Stimulated activated CD4-positive, alpha-beta T cell treated with anti-CD3 and anti-CD28 coated beads, Interleukin-4, amount 100 ng/mL, for 24 hours (primary cell): ENCODE measurements at regions not wholly inside any gene's neighbourhood (a gene's known extent, or its start where the extent isn't known, plus 50 kb on each side); places are given as distances from the start of the nearest gene placed in this dataset.
"Not testable (repeated sequence)": the region's sequence is repeated elsewhere in the genome, so short reads cannot be mapped to it uniquely, and the experiment has no call there.

Experiments used
- DNase-seq: peaks from one replicate; pipeline ENCODE4 v3.0.0-alpha.2; 2020

DNA sequence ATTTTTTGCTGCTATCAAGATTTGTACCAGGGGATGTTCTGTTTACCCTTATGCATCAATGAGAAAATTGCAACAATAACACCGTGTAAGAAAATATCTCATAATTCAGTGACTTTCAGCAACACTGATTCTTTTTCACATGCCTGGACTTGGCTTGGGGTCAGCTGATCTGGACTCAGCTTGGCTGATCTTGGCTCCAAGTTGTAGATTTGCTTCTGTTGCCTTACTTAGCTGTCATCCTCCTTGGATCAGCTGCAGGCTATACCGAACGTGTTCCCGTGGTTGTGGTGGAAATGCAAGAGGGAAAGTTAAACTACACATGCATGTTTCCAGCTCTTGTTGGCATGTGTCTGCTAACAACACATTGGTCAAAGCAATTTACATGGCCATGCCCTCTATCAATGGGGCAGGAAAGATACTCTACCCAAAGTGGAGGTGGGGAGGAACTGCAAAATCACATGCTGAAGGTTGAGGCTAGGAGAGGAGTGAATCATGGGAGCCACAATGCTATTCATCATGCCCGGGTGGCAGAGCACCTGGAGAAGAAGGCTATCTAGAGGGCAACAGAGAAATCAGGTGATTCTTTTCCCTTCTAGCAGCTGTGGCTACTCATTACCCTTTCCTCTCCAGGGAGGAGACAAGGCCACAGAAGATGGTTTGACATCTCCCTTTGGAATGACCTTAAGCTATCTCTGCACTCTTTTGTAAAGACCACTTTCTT is 1276.3 kb upstream of the AUTS2 start:
- no peak for DNase-seq

DNA sequence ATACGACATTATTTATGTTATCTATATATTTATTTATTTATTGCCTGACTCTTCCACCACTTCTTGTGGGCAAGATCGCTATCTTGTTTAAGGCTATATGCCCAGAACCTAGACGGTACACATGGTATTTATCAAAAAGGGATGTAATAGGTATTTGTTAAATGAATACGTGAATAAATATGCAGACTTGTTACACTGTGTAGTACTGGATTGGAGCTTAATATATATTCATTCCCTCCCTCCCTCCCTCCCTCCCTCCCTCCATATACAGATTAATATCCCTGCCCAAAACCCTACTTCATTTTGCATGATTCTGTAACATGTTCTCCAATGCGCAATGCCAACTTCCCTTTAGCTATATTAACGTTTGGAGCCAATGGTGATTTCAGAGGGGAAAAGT is 1273.7 kb upstream of the AUTS2 start:
- DNase-seq: no peak

DNA sequence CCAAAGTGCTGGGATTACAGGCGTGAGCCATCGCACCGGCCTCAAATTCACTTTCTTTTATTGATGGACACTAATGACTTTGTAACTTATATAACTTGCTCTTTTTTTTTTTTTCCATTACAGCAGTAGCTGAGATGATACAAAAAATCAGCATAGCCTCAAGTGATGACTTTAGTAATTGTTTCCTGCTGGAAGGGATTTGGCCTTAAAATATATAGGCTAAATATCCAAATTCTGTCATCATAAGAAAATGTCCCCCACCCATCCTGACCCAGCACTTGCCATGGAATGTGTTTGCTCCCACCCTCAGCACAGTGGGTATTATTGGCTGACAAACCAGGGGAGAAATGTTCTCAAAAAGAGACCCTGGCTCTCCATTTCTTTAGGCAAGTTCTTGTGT is 1264.1 kb upstream of the AUTS2 start:
- no peak for DNase-seq

DNA sequence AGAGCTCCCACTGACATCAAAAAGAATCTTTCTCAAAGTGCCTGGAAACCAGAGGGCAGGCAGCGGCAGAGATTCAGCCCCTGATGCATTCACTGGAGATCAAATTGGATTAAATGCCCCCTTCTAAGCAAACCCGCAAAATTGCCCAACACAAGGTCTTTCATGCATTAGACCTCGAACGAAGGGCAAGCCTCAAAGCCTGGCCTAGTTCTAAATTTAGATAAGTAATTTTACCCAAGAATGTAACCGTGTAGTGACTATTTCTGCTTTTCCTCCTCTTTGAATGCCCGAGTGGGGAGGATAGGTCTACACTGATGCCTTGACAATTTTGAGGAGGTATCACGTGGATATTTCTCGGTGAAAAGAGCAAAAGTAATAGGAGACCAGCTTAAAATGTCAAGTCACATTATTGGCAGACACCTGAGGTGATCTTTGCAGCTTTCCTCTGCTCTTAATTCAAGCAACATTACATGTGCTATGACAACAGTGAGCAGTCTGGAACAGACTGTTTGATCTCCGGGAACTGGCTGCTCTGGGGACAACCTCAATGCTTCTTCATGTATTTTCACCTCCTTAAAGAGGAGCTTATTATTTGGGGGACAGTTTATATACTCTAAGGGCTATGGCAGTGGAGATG is 1263.5 kb upstream of the AUTS2 start:
- DNase-seq: no peak

DNA sequence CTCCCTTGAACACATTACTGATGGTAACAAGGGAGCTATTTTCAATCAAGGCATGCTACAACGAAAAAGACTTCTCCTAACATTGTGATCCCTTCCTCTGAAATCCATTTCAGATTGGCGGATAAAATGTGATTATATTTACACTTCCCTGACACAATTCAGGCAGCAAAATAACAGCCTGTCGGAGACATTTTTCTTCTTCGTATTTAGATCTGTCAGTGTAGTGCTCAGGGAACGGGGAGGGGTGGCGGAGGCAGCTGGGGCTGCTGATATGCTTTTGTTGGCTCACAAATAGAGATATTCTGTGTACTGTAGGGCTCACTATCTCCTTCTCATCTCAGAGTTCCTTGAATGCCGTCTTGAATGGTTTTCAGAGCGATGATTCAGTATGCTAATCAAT is 1261.7 kb upstream of the AUTS2 start:
- no peak for DNase-seq

DNA sequence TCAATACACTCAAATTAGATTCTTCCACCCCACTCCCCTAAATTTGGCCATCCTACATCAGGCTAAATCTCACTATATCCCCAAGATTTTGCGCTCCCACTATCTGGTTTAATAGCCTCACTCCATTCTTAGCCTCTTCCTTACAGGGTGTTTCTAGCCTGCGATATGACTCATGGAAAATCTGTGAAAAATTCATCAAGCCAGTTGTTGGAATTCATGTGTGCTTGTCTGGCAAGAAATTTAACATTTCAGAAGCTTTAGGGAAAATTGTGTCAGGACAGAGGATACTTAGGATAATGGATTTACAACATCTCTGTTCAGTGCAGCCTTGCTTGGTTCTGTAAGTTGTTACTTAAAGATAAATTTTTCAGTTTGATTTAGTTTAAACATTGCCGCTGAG is 1249.9 kb upstream of the AUTS2 start:
- no peak for DNase-seq

DNA sequence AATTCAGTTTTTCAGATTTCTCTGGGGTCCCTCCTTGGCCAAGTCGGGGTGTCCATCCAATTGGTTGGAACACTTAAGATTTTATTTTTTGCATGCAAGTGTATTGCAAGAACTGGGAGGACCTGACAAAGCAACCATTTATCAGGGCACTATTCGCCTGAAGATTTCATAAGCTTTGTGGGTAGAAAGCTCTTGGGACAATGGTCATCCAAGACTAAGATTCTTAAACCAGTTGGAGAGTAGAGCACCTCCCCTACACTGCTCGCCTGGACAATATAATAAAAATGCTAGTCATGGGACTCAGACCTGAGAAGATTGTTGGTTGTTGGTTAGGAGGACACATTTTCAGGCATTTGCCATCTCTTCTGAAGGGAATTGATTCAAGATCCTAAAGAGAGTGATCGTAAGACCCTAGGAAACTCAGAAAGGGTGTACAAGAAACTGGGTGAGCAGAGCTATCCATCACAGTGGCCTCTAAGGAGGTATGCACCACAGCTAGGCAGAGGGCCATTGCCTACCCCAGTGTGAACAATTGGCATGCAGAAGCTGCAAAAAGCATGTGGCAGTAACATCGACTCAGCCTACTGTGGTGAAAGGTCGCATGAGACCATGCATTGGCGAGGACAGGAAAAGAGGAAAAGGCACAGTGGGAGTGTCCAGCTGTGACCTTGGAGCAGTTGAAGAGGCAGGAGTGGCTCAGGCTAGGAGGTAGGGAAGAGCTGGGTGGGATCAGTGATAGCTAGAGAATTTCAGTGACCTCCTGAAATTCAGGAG is 1235.3 kb upstream of the AUTS2 start:
- no peak for DNase-seq

DNA sequence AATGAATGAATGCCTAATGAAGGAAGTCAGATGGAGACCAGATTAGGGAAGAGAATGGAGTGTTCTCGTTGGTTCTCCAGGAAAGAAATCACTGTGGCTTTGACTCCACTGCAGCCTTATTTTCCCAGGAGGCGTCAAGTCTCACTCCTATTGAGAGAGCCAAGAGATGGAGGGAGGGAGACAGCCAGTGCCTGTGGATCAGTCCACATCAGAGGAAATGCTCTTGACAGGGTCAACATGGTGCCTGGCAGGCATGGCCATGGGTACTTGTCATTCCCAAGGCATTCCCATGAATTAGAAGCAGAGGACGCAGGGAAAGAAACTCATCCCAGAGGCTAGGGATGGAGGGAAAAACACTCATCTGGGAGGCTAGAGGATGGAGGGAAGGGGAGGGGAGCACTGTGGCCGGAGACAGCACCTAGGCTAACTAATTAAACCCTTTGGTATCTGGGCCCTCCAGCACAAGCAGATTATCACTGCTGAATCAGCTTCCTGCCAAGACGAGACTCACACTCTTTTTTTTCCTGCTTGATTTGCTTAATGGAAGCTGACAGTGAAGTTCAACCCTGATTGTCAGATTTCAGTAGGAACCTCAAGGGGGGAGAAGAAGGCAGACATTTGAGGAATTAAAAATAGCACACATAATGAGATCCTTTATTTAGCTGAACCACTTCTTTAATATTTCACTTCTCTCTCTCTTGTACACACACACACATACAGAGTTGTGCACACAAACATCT is 1233.2 kb upstream of the AUTS2 start:
- no peak for DNase-seq

DNA sequence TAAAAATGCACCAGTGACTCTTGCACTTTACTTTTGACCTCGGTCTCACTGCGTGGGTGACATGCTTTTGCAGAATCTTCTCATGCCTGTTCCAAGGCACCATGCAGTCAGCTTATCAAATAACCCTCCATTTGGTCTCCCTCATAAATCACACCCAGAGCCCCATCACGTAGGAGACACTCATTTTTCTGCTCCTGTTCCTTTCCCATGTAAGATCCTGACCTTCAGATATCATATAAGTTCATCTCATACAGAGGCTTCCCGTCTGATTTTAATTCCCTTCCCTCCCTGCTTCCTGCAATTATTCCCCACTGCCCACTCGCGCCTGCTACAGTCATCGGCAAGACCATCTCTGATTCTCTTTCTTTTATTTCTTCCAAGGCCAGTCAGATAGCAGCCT is 1226.3 kb upstream of the AUTS2 start:
- DNase-seq: no peak

DNA sequence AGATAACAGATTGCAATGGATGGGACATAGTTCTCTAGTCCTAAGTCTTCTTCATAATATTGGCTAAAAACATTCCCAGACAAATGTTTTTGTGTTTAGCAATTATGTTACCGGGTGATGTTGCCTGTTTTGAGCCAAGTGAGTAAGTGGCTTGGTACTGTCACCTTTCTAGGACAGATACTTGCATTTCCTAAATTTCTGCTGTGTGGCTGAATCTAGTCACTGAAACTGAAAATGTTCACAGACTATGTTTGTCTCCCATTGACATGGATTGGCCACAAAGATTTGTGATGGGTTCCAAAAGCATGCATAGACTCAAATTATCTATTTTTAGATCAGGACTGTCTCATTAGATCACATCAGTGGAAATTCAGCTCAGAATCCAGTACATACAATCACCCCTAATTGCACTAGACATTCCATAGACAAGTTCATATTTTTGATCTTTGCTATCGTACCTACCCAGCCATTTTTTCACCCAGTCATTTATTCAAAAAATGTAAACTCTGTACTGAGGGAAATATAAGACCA is 1222.1 kb upstream of the AUTS2 start:
- DNase-seq: no peak

DNA sequence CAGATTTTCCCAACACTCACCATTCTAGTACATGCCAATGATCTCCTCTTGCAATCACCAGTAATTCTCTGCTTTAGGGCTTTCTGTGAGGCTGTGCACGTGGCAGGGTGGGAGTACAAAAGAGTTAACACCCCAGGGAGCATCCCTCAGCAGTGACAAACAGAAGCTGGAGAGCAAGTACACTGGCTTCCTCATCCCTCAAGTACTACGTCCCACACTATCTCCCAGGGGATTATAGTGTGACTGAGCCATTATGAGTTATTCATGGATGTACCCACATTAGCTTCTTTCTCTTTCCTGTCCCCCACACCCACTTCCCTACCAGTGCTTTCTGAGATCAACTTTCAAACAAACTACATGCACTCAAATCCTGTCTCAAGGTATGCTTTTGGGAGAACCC is 1216.5 kb upstream of the AUTS2 start:
- DNase-seq: no peak

DNA sequence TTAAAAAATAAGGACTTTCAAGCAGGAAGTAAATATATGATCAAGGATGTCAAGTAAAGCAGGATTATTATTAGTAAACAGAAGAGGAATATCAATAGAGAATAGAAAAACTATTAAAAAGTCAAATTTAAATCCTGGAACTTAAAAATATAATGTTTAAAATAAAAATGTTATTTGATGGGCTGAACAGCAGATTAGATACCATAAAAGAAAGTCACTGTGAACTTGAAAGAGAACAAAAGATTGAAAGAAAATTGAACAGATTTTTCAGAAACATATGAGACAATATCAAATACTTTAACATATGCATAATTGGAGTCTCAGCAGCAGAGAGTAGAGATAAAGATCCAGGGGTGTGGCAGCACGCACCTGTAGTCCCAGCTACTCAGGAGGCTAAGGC is 1213.7 kb upstream of the AUTS2 start:
- no peak for DNase-seq

DNA sequence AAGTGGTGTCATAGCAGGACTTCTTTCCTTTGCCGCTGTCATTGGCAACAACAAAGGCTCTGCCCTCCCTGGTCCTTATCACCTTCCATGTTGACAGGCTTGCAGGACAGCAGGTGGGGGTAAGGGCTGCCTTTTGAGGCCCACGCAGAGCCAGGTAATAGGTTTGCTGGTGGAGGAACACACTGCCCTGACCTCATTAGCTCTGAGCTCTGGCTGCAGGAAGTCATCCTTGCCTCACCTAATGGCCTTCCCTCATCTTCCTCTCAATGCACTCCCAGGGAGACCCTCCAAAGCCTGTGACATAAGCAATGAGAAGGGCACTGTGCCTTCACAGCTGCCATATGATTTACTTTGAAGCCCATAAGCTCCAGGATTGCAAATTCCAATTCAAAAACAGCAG is 1205.2 kb upstream of the AUTS2 start:
- no peak for DNase-seq

DNA sequence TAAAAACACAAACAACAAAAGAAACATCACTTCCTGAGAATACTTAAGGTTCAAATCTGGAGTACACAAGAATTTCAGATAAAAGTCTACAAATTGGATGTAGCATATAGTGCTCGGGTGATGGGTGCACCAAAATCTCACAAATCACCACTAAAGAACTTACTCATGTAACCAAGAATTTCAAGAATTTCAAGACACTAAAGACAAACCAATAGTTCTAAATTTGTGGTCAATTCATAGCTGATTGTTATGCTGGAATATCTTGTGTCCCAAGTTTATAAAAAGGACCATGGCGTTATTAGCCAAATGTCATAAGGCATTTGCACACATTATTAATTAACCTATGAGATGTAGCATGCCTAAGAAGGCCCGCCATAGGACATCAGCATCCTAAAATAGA is 1204.1 kb upstream of the AUTS2 start:
- no peak for DNase-seq

DNA sequence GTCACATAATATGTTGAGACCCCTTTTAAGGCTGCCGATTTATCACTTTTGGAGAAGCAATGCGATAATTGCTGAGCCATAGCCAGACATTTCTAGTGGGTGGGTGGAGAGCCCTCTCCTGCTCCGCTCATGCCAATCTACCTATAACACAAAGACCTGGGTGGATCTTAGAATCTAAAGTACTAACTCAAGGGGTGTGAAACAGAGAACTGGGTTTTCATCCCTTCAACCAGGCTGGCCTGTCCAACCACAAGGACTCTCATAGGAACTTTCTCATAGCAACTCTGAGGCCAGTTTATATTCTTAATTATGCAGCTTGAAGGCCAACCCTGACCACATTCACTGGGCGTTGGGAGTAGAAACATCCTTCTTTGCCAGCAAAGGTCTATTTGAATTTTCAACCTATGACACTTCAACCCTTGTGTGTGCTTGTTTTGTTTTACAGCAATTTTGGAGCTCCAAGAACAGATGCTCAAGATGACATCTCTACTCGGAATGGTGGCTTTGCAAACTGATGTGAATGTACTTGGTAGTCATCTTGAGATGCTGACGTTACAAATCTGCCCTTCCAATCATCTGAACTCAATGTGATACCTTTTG is 1198.2 kb upstream of the AUTS2 start:
- DNase-seq: no peak

DNA sequence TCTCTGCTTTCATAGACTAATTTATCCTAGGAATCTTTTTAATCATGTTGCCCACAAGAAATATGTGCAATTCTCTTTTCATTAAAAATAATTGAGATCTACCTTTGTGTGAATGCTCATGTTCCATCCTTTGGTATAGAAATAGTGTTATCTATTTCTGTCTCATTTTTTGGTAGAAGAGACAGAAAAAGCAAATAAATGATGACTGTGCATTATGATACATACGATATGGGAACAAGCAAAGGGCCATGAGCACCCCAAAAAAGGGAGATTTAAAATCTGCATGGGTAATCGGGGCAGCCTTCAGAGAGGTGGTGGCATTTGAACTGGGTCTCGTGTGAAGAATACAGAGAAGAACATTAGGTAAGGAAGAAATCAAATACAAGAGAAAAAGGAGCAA is 1197.5 kb upstream of the AUTS2 start:
- no peak for DNase-seq

DNA sequence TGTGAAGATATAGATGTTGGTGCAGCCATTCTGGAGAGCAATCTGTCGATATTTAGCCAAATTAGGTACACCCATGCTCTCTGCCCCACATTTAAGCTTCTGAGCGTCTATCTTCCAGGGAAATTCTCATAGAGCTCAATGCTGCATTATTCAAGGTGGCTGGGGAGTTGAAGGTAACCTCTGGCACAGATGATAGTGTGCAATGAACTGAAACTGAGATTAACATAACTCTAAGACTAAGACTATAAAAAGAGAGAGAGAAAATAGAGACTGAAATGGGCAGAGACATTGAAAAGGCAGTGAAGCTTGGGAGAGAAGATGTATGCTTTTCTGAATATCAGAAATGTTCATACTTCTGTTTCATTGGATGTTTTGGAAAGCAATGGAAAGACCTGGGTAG is 1197.0 kb upstream of the AUTS2 start:
- DNase-seq: no peak

DNA sequence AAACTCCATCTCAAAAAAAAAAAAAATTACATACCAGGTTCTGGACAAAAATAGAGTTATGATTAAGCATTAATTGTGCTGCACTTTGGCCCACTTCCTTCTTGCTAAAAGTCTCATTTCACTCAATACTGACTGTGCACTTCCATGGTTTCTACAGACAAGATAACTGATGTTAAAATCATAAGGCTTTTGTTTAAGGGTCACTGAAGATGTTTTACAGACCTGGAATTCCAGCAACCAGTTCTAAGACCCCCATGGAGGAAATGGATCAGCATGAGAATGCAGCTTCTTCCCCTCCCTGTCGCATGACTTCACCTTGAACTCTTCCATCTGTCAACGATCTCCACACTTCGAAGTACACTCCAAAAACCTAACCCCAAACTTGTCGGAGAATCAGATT is 1191.8 kb upstream of the AUTS2 start:
- DNase-seq: no peak

DNA sequence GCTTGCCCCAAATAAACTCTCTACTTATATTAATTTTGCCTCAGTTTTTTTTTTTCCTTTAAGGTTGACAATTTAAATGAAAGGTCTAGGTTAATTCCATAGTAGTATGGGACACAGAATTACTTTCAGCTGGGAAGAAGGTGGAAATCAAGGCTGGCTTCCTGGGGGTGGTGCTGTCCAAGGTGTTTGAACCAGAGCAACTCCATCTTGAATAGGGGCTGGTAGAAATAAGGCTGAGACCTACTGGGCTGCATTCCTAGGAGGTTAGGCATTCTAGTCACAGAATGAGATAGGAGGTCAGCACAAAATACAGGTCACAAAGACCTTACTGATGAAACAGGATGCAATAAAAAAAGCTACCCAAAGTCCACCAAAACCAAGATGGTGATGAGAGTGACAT is 1190.8 kb upstream of the AUTS2 start:
- DNase-seq: no peak

DNA sequence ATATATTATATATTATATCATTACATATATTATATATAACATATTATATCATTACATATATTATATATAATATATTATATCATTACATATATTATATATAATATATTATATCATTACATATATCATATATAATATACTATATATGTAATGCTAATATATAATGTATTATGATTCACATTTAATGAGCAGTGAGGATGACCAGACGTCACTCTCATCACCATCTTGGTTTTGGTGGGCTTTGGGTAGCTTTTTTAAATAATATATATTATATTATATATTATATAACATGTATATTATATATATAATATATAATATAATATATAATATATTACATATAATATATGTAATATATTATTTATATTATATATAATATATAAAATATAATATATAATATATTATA is 1189.4 kb upstream of the AUTS2 start:
- DNase-seq: no peak

DNA sequence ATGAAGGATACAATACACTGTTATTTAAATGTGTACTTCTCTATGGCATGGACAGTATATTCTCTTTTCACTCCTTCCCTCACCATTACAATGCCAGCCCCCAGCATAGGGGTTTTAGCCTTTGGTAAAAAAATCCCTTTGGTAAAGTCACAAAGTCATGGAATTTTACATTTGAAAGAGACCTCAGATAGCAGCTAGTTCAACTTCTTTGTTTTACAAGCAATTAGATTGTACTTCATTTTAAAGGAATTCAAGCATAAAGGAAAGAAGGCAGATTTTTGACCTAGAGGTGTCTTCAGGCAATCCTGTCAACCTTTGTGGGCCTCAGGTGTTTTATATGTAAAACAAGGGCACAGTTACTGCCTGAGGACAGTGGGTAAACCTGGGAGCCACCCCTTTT is 1188.4 kb upstream of the AUTS2 start:
- no peak for DNase-seq

DNA sequence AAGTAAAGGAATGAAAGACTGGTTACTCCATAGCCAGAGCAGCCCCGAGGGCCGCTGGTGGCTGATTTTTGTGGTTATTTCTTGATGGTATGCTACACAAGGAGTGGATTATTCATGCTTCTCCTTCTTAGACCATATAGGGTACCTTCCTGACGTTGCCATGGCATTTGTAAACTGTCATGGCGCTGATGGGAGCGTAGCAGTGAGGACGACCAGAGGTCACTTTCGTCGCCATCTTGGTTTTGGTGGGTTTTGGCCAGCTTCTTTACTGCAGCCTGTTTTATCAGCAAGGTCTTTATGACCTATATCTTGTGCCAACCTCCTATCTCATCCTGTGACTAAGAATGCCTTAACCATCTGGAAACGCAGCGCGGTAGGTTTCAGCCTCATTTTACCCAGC is 1187.6 kb upstream of the AUTS2 start:
- DNase-seq: not testable (repeated sequence)

DNA sequence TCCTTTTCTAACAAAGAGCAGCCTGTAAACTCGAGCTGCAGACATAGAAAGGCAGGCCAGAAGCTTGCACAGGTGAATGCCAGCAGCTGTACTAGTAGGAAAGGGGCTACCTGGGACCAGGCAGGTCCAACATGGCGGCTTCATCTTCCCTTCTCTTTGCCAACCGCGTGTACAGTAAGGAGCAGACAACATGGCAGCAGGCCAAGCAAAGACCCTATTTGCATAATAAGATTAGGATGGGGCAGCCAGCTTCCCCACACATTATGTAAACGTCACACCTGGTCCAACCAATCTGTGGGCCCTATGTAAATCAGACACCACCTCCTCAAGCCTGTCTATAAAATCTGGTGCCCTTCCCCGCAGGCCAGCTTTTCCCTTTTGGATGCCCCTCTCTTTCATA is 1186.5 kb upstream of the AUTS2 start:
- no peak for DNase-seq
